Left lung (tissue), 4 donors: ENCODE measurements at regions not wholly inside any gene's neighbourhood (a gene's known extent, or its start where the extent isn't known, plus 50 kb on each side); places are given as distances from the start of the nearest gene placed in this dataset.

Experiments used
- ATAC-seq: fragments of 200-7000 bp; cut with Tn5 transposase; one replicate; pipeline ENCODE4 v1.9.1; 2020; ENCODE audit warnings: moderate library complexity
- DNase-seq, 4 donors: peaks; one replicate each; pipeline ENCODE4 v3.0.0-alpha.2; 2013 to 2020
- H3K27ac ChIP-seq, 2 donors: fragments of 200-600 bp; sonication (generic) in 1 of 2; one replicate each; pipeline versions ENCODE4 v1.5.0 to v1.8.0; 2020 to 2021
- H3K27me3 ChIP-seq, 2 donors: fragments of 200-600 bp; sonication (generic) in 1 of 2; one replicate each; pipeline versions ENCODE4 v1.5.0 to v1.8.0; 2020 to 2021
- H3K36me3 ChIP-seq, 2 donors: fragments of 200-600 bp; sonication (generic) in 1 of 2; one replicate each; pipeline versions ENCODE4 v1.5.0 to v1.8.0; 2020 to 2021
- H3K4me1 ChIP-seq, 2 donors: fragments of 200-600 bp; one replicate each; pipeline ENCODE4 v1.8.0; 2021
- H3K4me3 ChIP-seq, 2 donors: fragments of 200-600 bp; sonication (generic) in 1 of 2; one replicate each; pipeline versions ENCODE4 v1.5.0 to v1.8.0; 2020 to 2021; ENCODE audit warnings: mild to moderate bottlenecking in 1 of 2
- H3K9me3 ChIP-seq, 2 donors: fragments of 200-600 bp; sonication (generic) in 1 of 2; one replicate each; pipeline versions ENCODE4 v1.5.0 to v1.8.0; 2020 to 2021
- intact Hi-C, 2 donors: fragments of 100-400 bp; cut with DNase I; formaldehyde crosslinking; loops; one replicate each; pipeline versions ENCODE4 v1.11.2 to v1.14.2; 2022
- TF ChIP-seq, protein P1 (sequence below), 2 donors: fragments of 200-600 bp; sonication (generic) in 1 of 2; IDR thresholded peaks; one replicate each; pipeline versions ENCODE4 v1.5.0 to v1.8.0; 2021; ENCODE audit warnings: antibody characterized with exemption in 2 of 2
- donor health status: DM: no; HTN: yes; CAD: no.
- donor health status: DM: no; HTN: no; CAD: no.

GRCh38 chr14:35940291-35940690 lies 114.2 kb downstream of the BRMS1L start:
- H3K9me3 ChIP-seq = no peaks in the 10 kb centered on the region
- TF ChIP-seq, protein P1, sequence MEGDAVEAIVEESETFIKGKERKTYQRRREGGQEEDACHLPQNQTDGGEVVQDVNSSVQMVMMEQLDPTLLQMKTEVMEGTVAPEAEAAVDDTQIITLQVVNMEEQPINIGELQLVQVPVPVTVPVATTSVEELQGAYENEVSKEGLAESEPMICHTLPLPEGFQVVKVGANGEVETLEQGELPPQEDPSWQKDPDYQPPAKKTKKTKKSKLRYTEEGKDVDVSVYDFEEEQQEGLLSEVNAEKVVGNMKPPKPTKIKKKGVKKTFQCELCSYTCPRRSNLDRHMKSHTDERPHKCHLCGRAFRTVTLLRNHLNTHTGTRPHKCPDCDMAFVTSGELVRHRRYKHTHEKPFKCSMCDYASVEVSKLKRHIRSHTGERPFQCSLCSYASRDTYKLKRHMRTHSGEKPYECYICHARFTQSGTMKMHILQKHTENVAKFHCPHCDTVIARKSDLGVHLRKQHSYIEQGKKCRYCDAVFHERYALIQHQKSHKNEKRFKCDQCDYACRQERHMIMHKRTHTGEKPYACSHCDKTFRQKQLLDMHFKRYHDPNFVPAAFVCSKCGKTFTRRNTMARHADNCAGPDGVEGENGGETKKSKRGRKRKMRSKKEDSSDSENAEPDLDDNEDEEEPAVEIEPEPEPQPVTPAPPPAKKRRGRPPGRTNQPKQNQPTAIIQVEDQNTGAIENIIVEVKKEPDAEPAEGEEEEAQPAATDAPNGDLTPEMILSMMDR (IDR thresholded peaks at IDR 0.05) = no peak
- ATAC-seq (no peak), DNase-seq (no peak)
- H3K36me3 ChIP-seq = no peaks in the 10 kb centered on the region
- intact Hi-C loops = no loop called here
- H3K27ac ChIP-seq = no peak overlapping the region
- no peaks in the 10 kb centered on the region for H3K4me1 ChIP-seq
- no peaks in the 10 kb centered on the region for H3K27me3 ChIP-seq
- H3K4me3 ChIP-seq = no peak overlapping the region

DNA sequence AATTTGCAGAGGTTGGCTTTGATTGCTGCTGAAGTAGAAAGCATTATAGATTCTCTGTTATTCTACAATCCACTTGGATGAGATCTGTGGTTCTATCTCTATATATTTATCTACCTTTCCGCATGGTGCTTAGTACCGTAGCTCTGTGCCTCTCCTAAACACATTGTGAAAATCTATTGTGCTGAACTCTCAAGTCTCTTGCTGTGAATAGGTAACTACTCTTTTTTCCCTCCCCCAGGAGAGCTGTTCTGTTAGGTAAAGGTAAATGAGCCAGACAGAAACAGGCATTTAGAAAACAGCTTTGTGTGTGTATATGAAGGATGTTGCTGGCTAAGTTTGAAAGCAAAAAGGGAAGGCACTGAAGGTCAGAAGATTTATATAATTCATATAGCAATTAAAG lies 112.6 kb downstream of the BRMS1L start:
- H3K9me3 ChIP-seq = no peaks in the 10 kb centered on the region
- no peak overlapping the region for H3K4me3 ChIP-seq
- no peak overlapping the region for H3K27ac ChIP-seq
- DNase-seq (no peak), ATAC-seq (no peak)
- H3K4me1 ChIP-seq = peaks cover 0 to 2% of the 10 kb centered on the region in 2 donors
- intact Hi-C loops = no loop called here
- TF ChIP-seq, protein P1 (IDR thresholded peaks at IDR 0.05) = no peak
- no peaks in the 10 kb centered on the region for H3K36me3 ChIP-seq
- H3K27me3 ChIP-seq = no peaks in the 10 kb centered on the region

DNA sequence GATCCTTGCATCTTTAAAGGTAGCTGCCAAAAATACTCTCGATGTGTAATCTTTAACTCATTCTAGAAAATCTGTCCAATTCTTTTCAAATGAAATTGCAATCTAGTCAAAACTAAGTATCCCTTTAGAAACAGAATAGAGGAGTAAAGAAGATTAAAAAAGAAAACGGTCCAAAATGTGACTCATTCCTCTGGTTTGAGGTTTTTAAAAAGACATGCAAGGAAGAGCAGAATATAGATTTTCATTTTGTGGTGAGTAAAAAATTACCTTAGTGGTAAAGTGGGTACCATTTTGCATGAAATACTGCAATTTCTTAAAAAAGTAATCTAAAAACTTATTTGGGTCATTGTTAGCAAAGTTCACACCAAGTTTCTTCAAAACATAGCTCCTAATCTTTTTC lies 108.4 kb downstream of the BRMS1L start:
- intact Hi-C loops = no loop called here
- TF ChIP-seq, protein P1 (IDR thresholded peaks at IDR 0.05) = no peak
- DNase-seq = no peak
- Histone ChIP-seq H3K27ac (no peak overlapping the region), H3K4me1 (peaks cover 0 to 2% of the 10 kb centered on the region in 2 donors), H3K36me3 (no peaks in the 10 kb centered on the region), H3K9me3 (no peaks in the 10 kb centered on the region), H3K27me3 (no peaks in the 10 kb centered on the region), H3K4me3 (no peak overlapping the region)
- ATAC-seq = no peak

DNA sequence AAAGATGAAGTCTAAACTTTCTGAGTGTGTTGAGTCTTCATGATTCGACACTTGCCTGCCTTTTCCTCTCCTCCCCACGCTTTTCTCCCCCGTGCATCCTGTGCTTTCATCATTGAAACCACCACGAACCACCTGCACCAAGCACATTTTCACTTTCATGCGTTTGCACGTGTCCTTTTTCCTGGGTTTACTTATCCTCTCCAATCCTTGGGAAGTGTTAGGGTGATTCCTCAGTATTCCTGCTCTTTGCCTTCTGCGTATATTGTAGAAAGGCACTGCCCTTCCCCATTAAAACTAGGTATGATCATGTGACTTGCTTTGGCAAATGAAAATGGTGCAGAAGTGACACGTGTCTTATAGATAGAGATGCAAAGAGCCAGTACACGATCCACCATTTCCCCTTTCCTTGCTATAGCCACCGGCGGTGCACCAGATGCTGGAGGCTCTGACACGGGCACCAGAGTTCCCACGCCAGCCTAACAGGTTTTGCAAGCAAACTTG lies 106.6 kb downstream of the BRMS1L start:
- intact Hi-C loops = no loop called here
- H3K36me3 ChIP-seq = no peaks in the 10 kb centered on the region
- no peak for ATAC-seq
- peaks cover 0 to 4% of the 10 kb centered on the region in 2 donors for H3K27me3 ChIP-seq
- TF ChIP-seq, protein P1 (IDR thresholded peaks at IDR 0.05) = no peak
- no peak overlapping the region for H3K27ac ChIP-seq
- peaks cover 0 to 2% of the 10 kb centered on the region in 2 donors for H3K4me1 ChIP-seq
- no peaks in the 10 kb centered on the region for H3K9me3 ChIP-seq
- DNase-seq = no peak
- H3K4me3 ChIP-seq = no peak overlapping the region

- Histone ChIP-seq H3K27ac (no peak overlapping the region), H3K4me1 (peaks cover 0 to 2% of the 10 kb centered on the region in 2 donors), H3K9me3 (no peaks in the 10 kb centered on the region), H3K4me3 (no peak overlapping the region), H3K27me3 (peaks cover 0 to 4% of the 10 kb centered on the region in 2 donors), H3K36me3 (no peaks in the 10 kb centered on the region)
- TF ChIP-seq, protein P1 (IDR thresholded peaks at IDR 0.05) = no peak
- ATAC-seq (no peak), DNase-seq (no peak)
- intact Hi-C loops = no loop called here
These were observed 106.0 kb downstream of the BRMS1L start for GRCh38 chr14:35932136-35932535.
